ENCODE measurements at regions not wholly inside any gene's neighbourhood (a gene's known extent, or its start where the extent isn't known, plus 50 kb on each side); places are given as distances from the start of the nearest gene placed in this dataset.
"Not testable (repeated sequence)": the region's sequence is repeated elsewhere in the genome, so short reads cannot be mapped to it uniquely, and the experiment has no call there.

GRCh38 chr2:4915357-4915756, 776.8 kb upstream of the SOX11 start:
- Mint-ChIP-seq H3K4me3 (ENCODE audit: unreplicated experiment) (no peak overlapping the region), H3K27me3 (ENCODE audit: insufficient read depth, unreplicated experiment) (no peaks in the 10 kb centered on the region), H3K9me3 (ENCODE audit: unreplicated experiment) (no peaks in the 10 kb centered on the region), H3K4me1 (ENCODE audit: insufficient read depth, unreplicated experiment) (peaks cover 35% of the 10 kb centered on the region), H3K36me3 (ENCODE audit: insufficient read depth, unreplicated experiment) (no peaks in the 10 kb centered on the region), H3K27ac (ENCODE audit: low read depth, unreplicated experiment) (no peak overlapping the region)
- ChIA-PET CTCF (no interaction called here), POLR2A (interaction anchor here (0.8 to 2.1 kb wide), 2 partner anchors 17 to 57 kb away, joined by 3 to 6 read pairs; no protein-coding TSS in a partner anchor)
- intact Hi-C loops (cut with micrococcal nuclease): no loop called here
- no peak for TF ChIP-seq CTCF (IDR thresholded peaks at IDR 0.05; ENCODE audit: unreplicated experiment)
- BruUV-seq (replicated peaks): no TSS peak
- DNase-seq (ENCODE audit: unreplicated experiment): peak; percentile 33

- no TSS peak for BruUV-seq (replicated peaks)
- Mint-ChIP-seq H3K4me3 (ENCODE audit: unreplicated experiment) (no peak overlapping the region), H3K27me3 (ENCODE audit: insufficient read depth, unreplicated experiment) (no peaks in the 10 kb centered on the region), H3K4me1 (ENCODE audit: insufficient read depth, unreplicated experiment) (peaks cover 35% of the 10 kb centered on the region), H3K36me3 (ENCODE audit: insufficient read depth, unreplicated experiment) (no peaks in the 10 kb centered on the region), H3K27ac (ENCODE audit: low read depth, unreplicated experiment) (no peak overlapping the region), H3K9me3 (ENCODE audit: unreplicated experiment) (no peaks in the 10 kb centered on the region)
- no peak for TF ChIP-seq CTCF (IDR thresholded peaks at IDR 0.05; ENCODE audit: unreplicated experiment)
- ChIA-PET CTCF (no interaction called here), POLR2A (no interaction called here)
- no peak for DNase-seq (ENCODE audit: unreplicated experiment)
- intact Hi-C loops (cut with micrococcal nuclease): no loop called here
These were observed 776.1 kb upstream of the SOX11 start for GRCh38 chr2:4916094-4916493.

GRCh38 chr2:4930704-4931103, 761.5 kb upstream of the SOX11 start:
- ChIA-PET CTCF (no interaction called here), POLR2A (no interaction called here)
- Mint-ChIP-seq H3K27ac (ENCODE audit: low read depth, unreplicated experiment) (no peak overlapping the region), H3K9me3 (ENCODE audit: unreplicated experiment) (no peaks in the 10 kb centered on the region), H3K27me3 (ENCODE audit: insufficient read depth, unreplicated experiment) (no peaks in the 10 kb centered on the region), H3K4me3 (ENCODE audit: unreplicated experiment) (no peak overlapping the region), H3K4me1 (ENCODE audit: insufficient read depth, unreplicated experiment) (no peaks in the 10 kb centered on the region), H3K36me3 (ENCODE audit: insufficient read depth, unreplicated experiment) (no peaks in the 10 kb centered on the region)
- intact Hi-C loops (cut with micrococcal nuclease): no loop called here
- DNase-seq (ENCODE audit: unreplicated experiment): no peak
- BruUV-seq (replicated peaks): no TSS peak
- TF ChIP-seq CTCF (IDR thresholded peaks at IDR 0.05; ENCODE audit: unreplicated experiment): no peak

GRCh38 chr2:4931721-4932365, 760.3 kb upstream of the SOX11 start:
- Mint-ChIP-seq H3K4me1 (ENCODE audit: insufficient read depth, unreplicated experiment) (no peaks in the 10 kb centered on the region), H3K36me3 (ENCODE audit: insufficient read depth, unreplicated experiment) (no peaks in the 10 kb centered on the region), H3K27ac (ENCODE audit: low read depth, unreplicated experiment) (no peak overlapping the region), H3K4me3 (ENCODE audit: unreplicated experiment) (no peak overlapping the region), H3K27me3 (ENCODE audit: insufficient read depth, unreplicated experiment) (no peaks in the 10 kb centered on the region), H3K9me3 (ENCODE audit: unreplicated experiment) (no peaks in the 10 kb centered on the region)
- no peak for TF ChIP-seq CTCF (IDR thresholded peaks at IDR 0.05; ENCODE audit: unreplicated experiment)
- no TSS peak for BruUV-seq (replicated peaks)
- intact Hi-C loops (cut with micrococcal nuclease): no loop called here
- CTCF ChIA-PET: interaction anchor here (0.5 kb wide), 1 partner anchor 1246 kb away, joined by 3 read pairs; no protein-coding TSS in a partner anchor
- no peak for DNase-seq (ENCODE audit: unreplicated experiment)
- POLR2A ChIA-PET: no interaction called here

DNA sequence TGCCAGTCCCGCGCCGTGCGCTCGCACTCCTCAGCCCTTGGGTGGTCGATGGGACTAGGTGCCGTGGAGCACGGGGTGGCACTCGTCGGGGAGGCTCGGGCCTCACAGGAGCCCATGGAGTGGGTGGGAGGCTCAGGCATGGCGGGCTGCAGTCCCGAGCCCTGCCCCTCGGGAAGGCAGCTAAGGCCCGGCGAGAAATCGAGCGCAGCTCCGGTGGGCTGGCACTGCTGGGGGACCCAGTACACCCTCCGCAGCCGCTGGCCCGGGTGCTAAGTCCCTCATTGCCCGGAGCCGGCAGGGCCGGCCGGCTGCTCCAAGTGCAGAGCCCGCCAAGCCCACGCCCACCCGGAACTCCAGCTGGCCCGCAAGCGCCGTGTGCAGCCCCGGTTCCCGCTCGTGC, 756.9 kb upstream of the SOX11 start:
- DNase-seq (ENCODE audit: unreplicated experiment); H3K27me3 Mint-ChIP-seq (ENCODE audit: insufficient read depth, unreplicated experiment); BruUV-seq (replicated peaks); H3K4me1 Mint-ChIP-seq (ENCODE audit: insufficient read depth, unreplicated experiment); intact Hi-C loops (cut with micrococcal nuclease); H3K4me3 Mint-ChIP-seq (ENCODE audit: unreplicated experiment); H3K27ac Mint-ChIP-seq (ENCODE audit: low read depth, unreplicated experiment); H3K9me3 Mint-ChIP-seq (ENCODE audit: unreplicated experiment); POLR2A ChIA-PET; H3K36me3 Mint-ChIP-seq (ENCODE audit: insufficient read depth, unreplicated experiment): not testable (repeated sequence)
- CTCF ChIA-PET: interaction anchor here (0.9 kb wide), 1 partner anchor 1196 kb away, joined by 3 read pairs; no protein-coding TSS in a partner anchor
